Esophagus muscularis mucosa (tissue), 4 donors: ENCODE measurements at regions not wholly inside any gene's neighbourhood (a gene's known extent, or its start where the extent isn't known, plus 50 kb on each side); places are given as distances from the start of the nearest gene placed in this dataset.

ENCODE experiments used
- DNase-seq: peaks from one replicate; pipeline ENCODE4 v3.0.0-alpha.2; 2017; ENCODE audit errors: extremely low spot score
- H3K27ac ChIP-seq, 4 donors: fragments of 200-600 bp; sonication (generic); replicated peaks in 1 of 4; 1 replicate in 3 of 4; 2 replicates in 1 of 4; pipeline ENCODE4 v1.5.1; 2016 to 2019; ENCODE audit warnings: mild to moderate bottlenecking in 1 of 4
- H3K27me3 ChIP-seq, 4 donors: fragments of 200-600 bp; sonication (generic); one replicate each; pipeline versions ENCODE4 v1.5.1 to v1.6.0; 2016 to 2019
- H3K36me3 ChIP-seq, 4 donors: fragments of 200-600 bp; sonication (generic); one replicate each; pipeline ENCODE4 v1.5.1; 2016 to 2019
- H3K4me1 ChIP-seq, 4 donors: fragments of 200-600 bp; sonication (generic); one replicate each; pipeline ENCODE4 v1.5.1; 2016 to 2019
- H3K4me3 ChIP-seq, 4 donors: fragments of 200-600 bp; sonication (generic); 1 replicate in 2 of 4; 2 replicates in 2 of 4; pipeline ENCODE4 v1.5.1; 2016 to 2019; ENCODE audit warnings: mild to moderate bottlenecking in 4 of 4, moderate library complexity in 1 of 4
- H3K9me3 ChIP-seq, 4 donors: fragments of 200-600 bp; sonication (generic); 1 replicate in 3 of 4; 2 replicates in 1 of 4; pipeline ENCODE4 v1.5.1; 2016 to 2019
- EP300 ChIP-seq: sonication (generic); formaldehyde crosslinking; IDR thresholded peaks from one replicate; pipeline ENCODE4 v1.6.1; 2017; ENCODE audit warnings: antibody characterized with exemption
- POLR2A ChIP-seq: fragments of 450-650 bp; IDR thresholded peaks from one replicate; pipeline ENCODE4 v1.6.1; 2017; ENCODE audit warnings: antibody characterized with exemption, moderate library complexity, mild to moderate bottlenecking, low read depth
- POLR2AphosphoS5 ChIP-seq, 2 donors: sonication (generic); formaldehyde crosslinking; IDR thresholded peaks; one replicate each; pipeline ENCODE4 v1.6.1; 2017; ENCODE audit warnings: antibody characterized with exemption in 2 of 2
- WGBS: methylation state at CpG from one replicate; pipeline ENCODE4 v1.1.5; 2018; 5-methylcytosine and 5-hydroxymethylcytosine counted together
- intact Hi-C: fragments of 100-400 bp; cut with DNase I; formaldehyde crosslinking; loops from one replicate; pipeline ENCODE4 v1.15.1; 2023
- TF ChIP-seq, protein P1 (sequence below), 3 experiments: fragments of 200-600 bp in 2 of 3; fragments of 450-650 bp in 1 of 3; sonication (generic) in 2 of 3; IDR thresholded peaks; one replicate each; pipeline ENCODE4 v1.5.1; 2017 to 2019; ENCODE audit warnings: antibody characterized with exemption in 3 of 3, mild to moderate bottlenecking in 2 of 3, moderate library complexity in 1 of 3

- intact Hi-C loops: no loop called here
- H3K36me3 ChIP-seq: no peaks in the 10 kb centered on the region
- no peak overlapping the region for H3K27ac ChIP-seq
- no peaks in the 10 kb centered on the region for H3K4me1 ChIP-seq
- no peak for DNase-seq
- no peak overlapping the region for H3K4me3 ChIP-seq
- WGBS: 65% methylated on average over 4 of the region's 5 CpGs
- H3K27me3 ChIP-seq: no peaks in the 10 kb centered on the region
- H3K9me3 ChIP-seq: no peaks in the 10 kb centered on the region
- TF ChIP-seq POLR2AphosphoS5 (IDR thresholded peaks at IDR 0.05) (no peak), EP300 (no peak), POLR2A (no peak)
- TF ChIP-seq, protein P1, sequence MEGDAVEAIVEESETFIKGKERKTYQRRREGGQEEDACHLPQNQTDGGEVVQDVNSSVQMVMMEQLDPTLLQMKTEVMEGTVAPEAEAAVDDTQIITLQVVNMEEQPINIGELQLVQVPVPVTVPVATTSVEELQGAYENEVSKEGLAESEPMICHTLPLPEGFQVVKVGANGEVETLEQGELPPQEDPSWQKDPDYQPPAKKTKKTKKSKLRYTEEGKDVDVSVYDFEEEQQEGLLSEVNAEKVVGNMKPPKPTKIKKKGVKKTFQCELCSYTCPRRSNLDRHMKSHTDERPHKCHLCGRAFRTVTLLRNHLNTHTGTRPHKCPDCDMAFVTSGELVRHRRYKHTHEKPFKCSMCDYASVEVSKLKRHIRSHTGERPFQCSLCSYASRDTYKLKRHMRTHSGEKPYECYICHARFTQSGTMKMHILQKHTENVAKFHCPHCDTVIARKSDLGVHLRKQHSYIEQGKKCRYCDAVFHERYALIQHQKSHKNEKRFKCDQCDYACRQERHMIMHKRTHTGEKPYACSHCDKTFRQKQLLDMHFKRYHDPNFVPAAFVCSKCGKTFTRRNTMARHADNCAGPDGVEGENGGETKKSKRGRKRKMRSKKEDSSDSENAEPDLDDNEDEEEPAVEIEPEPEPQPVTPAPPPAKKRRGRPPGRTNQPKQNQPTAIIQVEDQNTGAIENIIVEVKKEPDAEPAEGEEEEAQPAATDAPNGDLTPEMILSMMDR (IDR thresholded peaks at IDR 0.05): no peak
Measured at GRCh38 chr6:9982215-9982614, 432.7 kb downstream of the TFAP2A start.

GRCh38 chr6:9979996-9980395 lies 434.9 kb downstream of the TFAP2A start:
- H3K27ac ChIP-seq: no peak overlapping the region
- DNase-seq: no peak
- H3K27me3 ChIP-seq: no peaks in the 10 kb centered on the region
- H3K9me3 ChIP-seq: no peaks in the 10 kb centered on the region
- no peak overlapping the region for H3K4me3 ChIP-seq
- TF ChIP-seq POLR2A: no peak
- TF ChIP-seq POLR2AphosphoS5 (IDR thresholded peaks at IDR 0.05): no peak
- TF ChIP-seq, protein P1 (IDR thresholded peaks at IDR 0.05): no peak
- TF ChIP-seq EP300: no peak
- no peaks in the 10 kb centered on the region for H3K4me1 ChIP-seq
- intact Hi-C loops: no loop called here
- no peaks in the 10 kb centered on the region for H3K36me3 ChIP-seq
- WGBS: 81% methylated on average over 5 of the region's 5 CpGs

- 92% methylated on average over 6 of the region's 6 CpGs for WGBS
- intact Hi-C loops: no loop called here
- no peaks in the 10 kb centered on the region for H3K36me3 ChIP-seq
- H3K27ac ChIP-seq: no peak overlapping the region
- H3K4me3 ChIP-seq: no peak overlapping the region
- H3K9me3 ChIP-seq: no peaks in the 10 kb centered on the region
- no peaks in the 10 kb centered on the region for H3K27me3 ChIP-seq
- DNase-seq: no peak
- TF ChIP-seq, protein P1 (IDR thresholded peaks at IDR 0.05): no peak
- TF ChIP-seq POLR2AphosphoS5 (IDR thresholded peaks at IDR 0.05) (no peak), EP300 (no peak), POLR2A (no peak)
- no peaks in the 10 kb centered on the region for H3K4me1 ChIP-seq
Measured at GRCh38 chr6:9978480-9978879, 436.4 kb downstream of the TFAP2A start.

DNA sequence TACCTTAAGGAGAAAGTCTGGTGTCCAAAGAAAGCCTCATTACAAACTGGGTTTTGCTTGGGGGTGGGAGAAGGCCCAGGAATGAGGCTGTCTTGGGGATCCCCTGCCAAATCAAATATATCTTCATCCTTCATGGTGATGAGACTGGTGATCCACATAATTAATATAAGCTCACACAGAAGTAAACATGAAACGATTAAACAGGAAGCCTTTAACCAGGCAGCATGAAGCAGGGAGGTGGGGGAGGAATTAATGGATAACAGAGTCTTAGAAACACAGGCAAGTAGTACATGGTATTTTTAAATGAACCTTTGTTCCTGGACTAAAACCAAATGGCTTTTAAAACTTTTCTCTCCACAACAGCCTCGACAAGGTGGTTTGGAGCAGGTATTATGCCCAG lies 437.5 kb downstream of the TFAP2A start:
- H3K27me3 ChIP-seq: no peaks in the 10 kb centered on the region
- no peak overlapping the region for H3K27ac ChIP-seq
- H3K4me3 ChIP-seq: no peak overlapping the region
- intact Hi-C loops: no loop called here
- no peaks in the 10 kb centered on the region for H3K9me3 ChIP-seq
- DNase-seq: no peak
- H3K36me3 ChIP-seq: no peaks in the 10 kb centered on the region
- TF ChIP-seq POLR2A (no peak), EP300 (no peak), POLR2AphosphoS5 (IDR thresholded peaks at IDR 0.05) (no peak)
- TF ChIP-seq, protein P1 (IDR thresholded peaks at IDR 0.05): no peak
- H3K4me1 ChIP-seq: no peaks in the 10 kb centered on the region
- WGBS: 10% methylated on average over 2 of the region's 2 CpGs

DNA sequence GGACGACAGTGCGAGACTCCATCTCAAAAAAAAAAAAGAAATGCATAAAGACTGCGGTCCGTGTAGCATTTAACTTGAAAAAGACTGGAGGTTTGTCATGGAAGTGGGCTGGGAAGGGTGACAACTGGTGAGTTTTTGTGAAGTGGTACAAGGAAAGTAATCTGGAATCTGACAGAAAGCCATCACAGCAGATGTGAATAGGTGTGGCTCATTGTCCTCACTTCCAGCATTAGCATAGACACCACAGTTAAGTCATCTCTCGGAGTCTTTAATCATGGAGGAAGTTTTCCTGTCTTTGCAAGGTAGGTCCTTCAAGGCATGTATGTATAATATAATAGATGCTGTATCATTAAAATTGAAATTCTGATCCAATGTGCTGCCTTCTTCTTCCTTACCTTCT lies 453.2 kb downstream of the TFAP2A start:
- Histone ChIP-seq H3K4me1 (no peaks in the 10 kb centered on the region), H3K4me3 (no peak overlapping the region), H3K27me3 (no peaks in the 10 kb centered on the region), H3K36me3 (no peaks in the 10 kb centered on the region), H3K27ac (no peak overlapping the region), H3K9me3 (no peaks in the 10 kb centered on the region)
- WGBS: 92% methylated on average over 5 of the region's 5 CpGs
- TF ChIP-seq POLR2AphosphoS5 (IDR thresholded peaks at IDR 0.05) (no peak), POLR2A (no peak), EP300 (no peak)
- TF ChIP-seq, protein P1 (IDR thresholded peaks at IDR 0.05): no peak
- intact Hi-C loops: no loop called here
- DNase-seq: no peak
